Stimulated activated CD8-positive, alpha-beta memory T cell treated with anti-CD3 and anti-CD28 coated beads, Interleukin-2, amount 100 ng/mL, for 48 hours (primary cell): ENCODE measurements at regions not wholly inside any gene's neighbourhood (a gene's known extent, or its start where the extent isn't known, plus 50 kb on each side); places are given as distances from the start of the nearest gene placed in this dataset.
"Not testable (repeated sequence)": the region's sequence is repeated elsewhere in the genome, so short reads cannot be mapped to it uniquely, and the experiment has no call there.

ENCODE experiments used
- DNase-seq, 2 donors: peaks; one replicate each; pipeline ENCODE4 v3.0.0-alpha.2; 2020; ENCODE audit warnings: low read depth in 2 of 2

GRCh38 chr16:33009468-33009867 is 184.6 kb upstream of the TP53TG3C start:
- DNase-seq, result peak; percentile 27 to 45

DNA sequence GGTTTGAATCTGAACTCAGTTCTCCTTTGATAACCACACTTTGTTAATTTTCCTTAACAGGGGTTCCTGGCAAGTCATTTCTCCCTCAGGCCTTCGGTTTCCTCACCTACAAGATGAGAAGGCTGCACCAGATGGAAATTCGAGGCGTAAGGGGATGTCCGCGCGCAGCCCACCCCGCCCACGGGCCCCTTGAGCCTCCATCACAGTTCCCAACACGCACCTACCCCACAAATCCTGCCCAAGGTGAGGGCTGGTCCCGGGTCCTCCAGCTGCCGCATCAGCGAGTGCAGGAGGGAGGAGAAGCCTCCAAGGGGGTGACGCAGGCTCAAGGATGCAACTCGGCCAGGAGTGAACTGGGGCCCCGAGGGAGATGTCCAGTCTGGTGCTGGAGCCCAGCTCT is 166.9 kb upstream of the TP53TG3C start:
- not testable (repeated sequence) for DNase-seq

DNA sequence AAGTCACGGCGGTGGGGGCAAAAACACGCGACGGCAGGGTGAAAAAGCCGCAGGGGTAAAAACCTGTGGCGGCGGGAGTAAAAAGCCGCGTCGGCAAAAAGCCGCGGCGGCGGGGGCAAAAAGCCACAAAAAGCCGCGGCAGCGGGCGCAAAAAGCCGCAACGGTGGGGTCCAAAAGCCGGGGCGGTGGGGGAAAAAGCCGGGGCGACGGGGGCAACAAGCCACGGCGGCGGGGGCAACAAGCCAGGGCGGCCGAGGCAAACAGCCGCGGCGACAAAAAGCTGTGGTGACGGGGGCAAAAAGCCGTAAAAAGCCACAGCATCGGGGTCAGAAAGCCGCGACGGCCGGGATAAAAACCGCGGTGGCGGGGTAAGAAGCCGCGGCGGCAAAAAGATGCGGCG is 166.1 kb upstream of the TP53TG3C start:
- DNase-seq, result not testable (repeated sequence)

DNA sequence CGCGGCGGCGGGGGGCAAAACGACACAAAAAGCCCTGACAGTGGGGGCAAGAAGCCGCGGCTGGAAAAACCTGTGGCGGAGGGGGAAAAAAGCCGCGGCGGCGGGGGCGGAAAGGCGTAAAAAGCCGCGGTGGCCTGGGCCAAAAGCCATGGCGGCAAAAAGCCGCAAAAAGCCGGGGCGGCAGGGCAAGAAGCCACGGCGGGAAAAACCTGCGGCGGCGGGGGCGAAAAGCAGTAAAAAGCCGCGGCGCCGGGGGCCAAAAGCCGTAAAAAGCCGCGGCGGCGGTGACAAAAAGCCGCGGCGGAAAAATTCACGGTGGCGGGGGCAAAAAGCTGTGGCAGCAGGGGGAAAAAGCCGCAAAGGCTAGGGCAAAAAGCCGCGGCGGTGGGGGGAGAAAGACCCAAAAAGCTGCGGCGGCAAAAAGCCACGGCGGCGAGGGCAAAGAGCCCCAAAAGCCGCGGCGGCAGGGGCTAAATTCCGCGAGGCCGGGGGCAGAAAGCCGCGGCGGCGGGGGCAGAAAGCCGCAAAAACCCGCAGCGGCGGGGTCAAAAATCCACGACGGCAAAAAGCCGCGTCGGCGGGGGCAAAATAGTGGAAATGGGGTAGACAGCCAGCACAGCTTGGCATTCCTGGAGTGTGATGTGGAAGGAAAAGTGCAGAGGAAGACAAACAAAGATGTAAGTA is 165.2 kb upstream of the TP53TG3C start:
- DNase-seq, result not testable (repeated sequence)

- not testable (repeated sequence) for DNase-seq
Observed at GRCh38 chr16:33048849-33049248, 145.2 kb upstream of the TP53TG3C start.

- no peak for DNase-seq
Observed at GRCh38 chr16:33059206-33059605, 134.8 kb upstream of the TP53TG3C start.

- not testable (repeated sequence) for DNase-seq
Observed at GRCh38 chr16:33059654-33060421, 134.2 kb upstream of the TP53TG3C start.

DNA sequence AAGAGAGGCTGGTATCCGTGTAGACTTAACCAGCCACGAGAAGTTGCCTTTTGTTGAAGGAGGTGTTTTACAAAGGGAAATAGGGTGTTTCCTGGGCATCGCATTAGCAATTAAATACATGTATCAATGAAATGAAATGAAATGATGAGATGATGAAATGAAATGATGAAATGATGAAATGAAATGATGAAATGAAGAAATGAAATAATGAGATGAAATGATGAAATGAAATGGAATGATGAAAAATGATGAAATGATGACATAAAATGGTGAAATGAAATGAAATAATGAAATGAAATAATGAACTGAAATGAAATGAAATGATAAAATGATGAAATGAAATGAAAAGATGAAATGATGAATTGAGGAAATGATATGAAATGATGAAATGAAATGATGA is 131.3 kb upstream of the TP53TG3C start:
- DNase-seq, result not testable (repeated sequence)

- not testable (repeated sequence) for DNase-seq
Observed at GRCh38 chr16:33063365-33064170, 130.5 kb upstream of the TP53TG3C start.

GRCh38 chr16:33064454-33065073 is 129.5 kb upstream of the TP53TG3C start:
- DNase-seq, result not testable (repeated sequence)
